GM12878 (cell line): ENCODE measurements at regions not wholly inside any gene's neighbourhood (a gene's known extent, or its start where the extent isn't known, plus 50 kb on each side); places are given as distances from the start of the nearest gene placed in this dataset.
A peak's percentile ranks its signal among the peaks of the same experiment; 100 is the strongest.

Experiments used
- ATAC-seq: fragments of 200-7000 bp; cut with Tn5 transposase; 3 replicates; pipeline ENCODE4 v1.9.1; 2020; ENCODE audit warnings: mild to moderate bottlenecking, moderate library complexity
- BruUV-seq: library from RNA; stranded (reverse); fragments of 400-500 nt; replicated peaks from 2 replicates; lab custom pipeline; 2021; lab: Mats Ljungman, UMichigan
- CTCF ChIA-PET: fragments of 300-600 bp; sonication (Branson Sonifier 250); formaldehyde crosslinking; extraction: SDS; loops from one replicate; lab custom pipeline; 2021; ENCODE audit warnings: inconsistent platforms; lab: Yijun Ruan, JAX
- POLR2A ChIA-PET: fragments of 350-600 bp; formaldehyde crosslinking; extraction: SDS; loops from one replicate; lab custom pipeline; 2021; ENCODE audit warnings: inconsistent platforms; lab: Charles Lee
- RAD21 ChIA-PET: fragments of 300-600 bp; sonication (Branson Sonifier 250); formaldehyde crosslinking; loops from one replicate; lab custom pipeline; 2023; ENCODE audit warnings: antibody characterized with exemption; ENCODE audit not compliant: unreplicated experiment; lab: Charles Lee
- SMC1A ChIA-PET: fragments of 300-600 bp; sonication (Branson Sonifier 250); formaldehyde crosslinking; loops from one replicate; lab custom pipeline; 2023; ENCODE audit not compliant: unreplicated experiment, uncharacterized antibody; lab: Charles Lee
- DNase-seq: peaks from one replicate; pipeline ENCODE4 v3.0.0-alpha.2; 2011; ENCODE audit warnings: low read depth, low spot score
- FAIRE-seq: peaks from 3 replicates; lab custom pipeline; 2011; peaks lifted over from hg19 to GRCh38; lab: Jason Lieb, UNC
- H2AFZ ChIP-seq: 2 replicates; pipeline ENCODE4 v1.6.0; 2011; ENCODE audit warnings: low read depth, low read length, control low read depth; ENCODE audit not compliant: control insufficient read depth
- H3K27ac ChIP-seq: 2 replicates; pipeline ENCODE4 v1.5.1; 2011; ENCODE audit warnings: control low read depth; ENCODE audit not compliant: control insufficient read depth, insufficient read depth
- H3K27me3 ChIP-seq, 2 experiments: replicated peaks in 1 of 2; 2 replicates each; pipeline versions ENCODE4 v1.6.0 to v1.6.1; 2011; ENCODE audit warnings: low read length in 1 of 2; ENCODE audit not compliant: control insufficient read depth in 2 of 2, insufficient read depth in 2 of 2
- H3K36me3 ChIP-seq, 2 experiments: 2 replicates each; pipeline ENCODE4 v1.5.1; 2011; ENCODE audit warnings: low read length in 1 of 2; ENCODE audit not compliant: control insufficient read depth in 2 of 2, insufficient read depth in 2 of 2
- H3K4me1 ChIP-seq: 2 replicates; pipeline ENCODE4 v1.6.1; 2011; ENCODE audit warnings: mild to moderate bottlenecking, low read length, moderate library complexity, mixed read lengths; ENCODE audit not compliant: control insufficient read depth, insufficient read depth
- H3K4me2 ChIP-seq: 2 replicates; pipeline ENCODE4 v1.6.0; 2011; ENCODE audit warnings: control low read depth; ENCODE audit not compliant: control insufficient read depth, insufficient read depth
- H3K4me3 ChIP-seq: fragments of 200-600 bp; sonication (generic); 2 replicates; pipeline ENCODE4 v1.5.1; 2016
- H3K79me2 ChIP-seq: 2 replicates; pipeline ENCODE4 v1.6.0; 2011; ENCODE audit warnings: low read length; ENCODE audit not compliant: control insufficient read depth, insufficient read depth
- H3K9ac ChIP-seq: 2 replicates; pipeline ENCODE4 v1.8.0; 2011; ENCODE audit warnings: low read length, control low read depth, mixed read lengths; ENCODE audit not compliant: control insufficient read depth, insufficient read depth
- H3K9me3 ChIP-seq: replicated peaks from 3 replicates; pipeline ENCODE4 v1.5.1; 2011; ENCODE audit warnings: mild to moderate bottlenecking, low read length; ENCODE audit not compliant: control insufficient read depth, insufficient read depth
- H4K20me1 ChIP-seq: 2 replicates; pipeline ENCODE4 v1.6.0; 2011; ENCODE audit not compliant: control insufficient read depth, insufficient read depth
- ASH2L ChIP-seq: fragments of 300-600, 200-600 bp; sonication (generic); IDR thresholded peaks from 2 replicates; pipeline ENCODE4 v1.6.1; 2017; ENCODE audit warnings: low read depth, mild to moderate bottlenecking, borderline replicate concordance
- ATF7 ChIP-seq: fragments of 450-650 bp; IDR thresholded peaks from 2 replicates; pipeline ENCODE4 v1.6.1; 2016; ENCODE audit warnings: low read depth, mild to moderate bottlenecking
- E2F8 ChIP-seq: fragments of 450-650 bp; IDR thresholded peaks from 2 replicates; pipeline ENCODE4 v1.6.1; 2018; ENCODE audit warnings: mild to moderate bottlenecking, low read depth, moderate library complexity; ENCODE audit not compliant: partially characterized antibody
- RUNX3 ChIP-seq: IDR thresholded peaks from 2 replicates; pipeline ENCODE4 v1.6.1; 2012; ENCODE audit warnings: low read length, inconsistent platforms
- WGBS: methylation state at CpG from one replicate; pipeline ENCODE4 v1.1.6; 2016; ENCODE audit warnings: low lambda C conversion rate; ENCODE audit not compliant: insufficient replicate concordance, insufficient coverage; ENCODE audit errors: missing lambda C conversion rate; 5-methylcytosine and 5-hydroxymethylcytosine counted together
- in situ Hi-C: fragments of 300-500 bp; cut with MboI; formaldehyde crosslinking; loops from 9 replicates; pipeline ENCODE4 v1.14.3; 2018; ENCODE audit warnings: mixed read lengths
- intact Hi-C: fragments of 100-400 bp; cut with micrococcal nuclease; formaldehyde crosslinking; loops from one replicate; pipeline ENCODE4 v1.14.2; 2022; ENCODE audit not compliant: unreplicated experiment

- BruUV-seq, result no TSS peak
- Histone ChIP-seq H3K9me3 (no peaks in the 10 kb centered on the region), H3K79me2 (no peaks in the 10 kb centered on the region), H2AFZ (peak overlapping the region; percentile 86), H3K4me2 (peak overlapping the region; percentile 73), H3K27ac (no peak overlapping the region), H3K4me1 (no peaks in the 10 kb centered on the region), H4K20me1 (no peaks in the 10 kb centered on the region), H3K9ac (no peak overlapping the region), H3K27me3 (no peaks in the 10 kb centered on the region), H3K4me3 (no peak overlapping the region), H3K36me3 (no peaks in the 10 kb centered on the region)
- FAIRE-seq, result no peak
- TF ChIP-seq ATF7 (peak; percentile 64; the same call in 1 of the 2 replicates), E2F8 (no peak), RUNX3 (peak; percentile 33; the same call in 1 of the 2 replicates), ASH2L (0 out of 2 replicates have a peak, but pooled peaks have one; percentile 49)
- intact Hi-C loops (no loop called here), in situ Hi-C loops (no loop called here)
- peak; percentile 19 for DNase-seq
- ChIA-PET RAD21 (no interaction called here), POLR2A (no interaction called here), CTCF (no interaction called here), SMC1A (interaction anchor here (1.4 kb wide), 1 partner anchor 13 kb away, joined by 3 read pairs; no protein-coding TSS in a partner anchor)
- WGBS, result 12% methylated on average over 8 of the region's 8 CpGs
- peak; percentile 85 for ATAC-seq
Observed at GRCh38 chr4:100895556-100896197, 377.9 kb upstream of the EMCN start.
